DMS 273 treated with DMSO at 0.1 percent for 48 hours (cell line): ENCODE measurements at regions not wholly inside any gene's neighbourhood (a gene's known extent, or its start where the extent isn't known, plus 50 kb on each side); places are given as distances from the start of the nearest gene placed in this dataset.
"Not testable (repeated sequence)": the region's sequence is repeated elsewhere in the genome, so short reads cannot be mapped to it uniquely, and the experiment has no call there.

Experiments used
- DNase-seq: peaks from one replicate; lab custom pipeline; 2025; lab: John Stamatoyannopoulos, UW

DNA sequence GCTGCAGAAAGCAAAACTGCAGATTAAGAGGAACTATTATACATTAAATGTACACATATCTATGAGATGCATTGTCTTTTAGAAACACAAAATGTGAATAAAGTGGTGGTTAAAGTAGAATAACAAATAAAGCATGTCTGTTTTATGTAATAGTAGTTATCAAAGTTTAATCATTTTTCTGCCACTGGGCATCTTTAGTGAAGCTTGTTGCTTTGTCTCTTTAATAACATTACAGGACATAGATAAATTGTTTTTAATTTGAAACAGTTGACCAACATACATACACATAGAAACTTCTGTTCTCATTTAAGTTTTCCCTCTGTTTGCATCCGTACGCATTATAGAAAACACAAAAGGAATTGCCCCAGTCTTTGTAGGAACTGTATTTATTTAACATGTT is 1700.0 kb upstream of the ADGRL3 start:
- DNase-seq: no peak

DNA sequence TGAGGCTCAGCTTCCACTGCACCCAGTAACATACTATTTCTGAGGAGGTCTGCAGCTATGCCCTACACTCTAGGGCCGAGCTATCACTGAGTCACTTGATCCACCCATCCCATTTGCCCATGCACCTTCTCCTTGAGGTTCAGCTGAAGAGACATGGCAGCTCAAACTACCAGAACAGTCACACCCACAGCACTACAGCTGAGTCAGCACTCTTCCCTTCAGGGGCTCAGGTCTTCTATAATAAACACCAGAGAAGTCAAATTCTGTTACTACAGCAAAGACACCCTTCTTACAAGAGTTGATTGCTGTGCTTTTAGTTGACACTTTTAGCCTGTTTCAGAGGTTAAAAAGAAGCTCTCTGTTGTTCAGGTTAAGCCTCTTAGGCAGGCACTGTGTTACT is 1696.4 kb upstream of the ADGRL3 start:
- no peak for DNase-seq

DNA sequence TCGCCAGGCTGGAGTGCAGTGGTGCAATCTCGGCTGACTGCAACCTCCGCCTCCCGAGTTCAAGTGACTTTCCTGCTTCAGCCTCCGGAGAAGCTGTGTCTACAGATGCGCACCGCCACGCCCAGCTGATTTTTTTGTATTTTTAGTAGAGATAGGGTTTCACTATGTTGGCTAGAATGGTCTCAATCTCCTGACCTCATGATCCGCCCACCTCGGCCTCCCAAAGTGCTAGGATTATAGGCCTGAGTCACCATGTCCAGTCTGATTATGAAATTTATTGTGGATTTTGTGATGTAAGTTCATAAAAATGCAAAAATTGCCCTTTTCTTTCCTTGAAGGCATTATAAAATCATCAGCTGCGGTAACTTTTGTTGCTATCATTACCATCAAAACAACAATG is 1688.3 kb upstream of the ADGRL3 start:
- DNase-seq: not testable (repeated sequence)

DNA sequence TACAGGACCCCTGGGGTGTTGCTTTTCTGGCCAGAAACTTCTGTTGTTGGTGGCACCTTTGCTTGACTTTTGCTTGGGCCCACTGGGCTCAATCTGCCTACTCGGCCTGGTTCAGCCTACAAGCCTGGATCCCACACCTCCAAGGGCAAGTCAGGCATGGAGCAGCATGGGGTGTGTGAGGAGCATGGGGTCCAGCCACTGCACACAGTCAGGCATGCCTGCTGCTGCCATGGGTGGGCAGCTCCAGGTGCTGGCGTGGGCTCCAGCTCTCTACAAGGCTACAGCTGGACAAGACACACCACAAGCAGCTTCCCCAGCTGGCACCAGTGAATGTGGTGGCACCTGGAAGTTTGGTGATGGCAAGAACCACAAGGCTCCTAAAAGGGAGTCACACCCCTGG is 1683.1 kb upstream of the ADGRL3 start:
- no peak for DNase-seq

DNA sequence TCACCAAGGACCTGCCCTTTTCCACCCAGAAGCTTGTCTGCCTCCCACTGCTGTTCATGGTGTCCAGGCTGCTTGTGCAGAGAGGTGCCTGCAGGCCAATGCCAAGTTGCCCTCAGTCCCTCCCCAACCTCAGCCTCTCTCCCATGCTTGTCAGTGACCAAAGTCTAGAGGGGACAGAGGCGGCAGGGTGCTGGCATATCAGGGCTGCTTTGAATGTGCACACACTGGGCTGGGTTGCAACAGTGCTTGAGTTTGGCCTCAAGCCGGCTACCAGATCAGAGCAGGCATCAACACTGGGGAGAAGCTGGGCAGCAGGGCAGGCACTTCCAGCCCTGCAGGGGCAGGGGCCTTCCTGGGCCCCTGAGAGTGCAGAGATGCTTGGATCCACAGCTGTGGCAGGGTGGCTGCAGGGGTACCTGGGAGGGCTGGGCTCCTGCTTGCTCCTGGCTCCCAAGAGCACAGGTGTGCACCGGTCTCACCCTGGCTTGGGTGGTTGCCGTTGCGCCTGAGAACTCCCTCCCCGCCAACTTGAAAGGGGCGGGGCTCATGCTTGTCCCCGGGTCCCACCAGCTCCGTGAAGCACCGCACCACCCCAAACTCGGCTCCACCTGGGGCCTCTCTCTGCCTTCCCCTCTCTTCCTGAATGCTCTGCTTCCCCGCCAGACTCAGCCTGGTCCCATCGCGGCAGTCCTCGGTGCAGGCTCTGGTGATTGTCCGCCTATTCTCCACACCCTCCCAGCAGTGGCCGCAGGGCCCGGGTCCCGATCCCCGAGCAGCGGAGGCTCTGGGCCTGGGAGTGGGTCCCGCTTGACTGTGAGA is 1681.9 kb upstream of the ADGRL3 start:
- DNase-seq: no peak

DNA sequence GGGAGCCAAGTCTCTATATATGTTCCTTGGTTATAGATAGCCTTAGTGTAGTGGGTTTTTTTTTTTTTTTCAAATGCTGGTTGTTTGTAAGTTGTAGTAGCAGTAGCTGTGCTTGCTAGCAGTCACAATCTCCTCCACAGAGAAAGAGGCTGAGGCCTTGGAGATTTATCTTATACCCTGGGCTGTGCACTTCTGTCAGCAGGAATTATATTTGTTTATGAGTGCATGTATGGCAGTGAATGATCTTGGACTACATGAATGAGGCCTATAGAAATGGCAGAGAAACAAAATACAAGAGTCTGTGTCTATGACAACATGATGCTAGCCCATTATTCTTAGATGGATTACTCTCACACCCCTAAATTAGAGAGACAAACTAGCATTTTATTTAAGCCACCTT is 1674.2 kb upstream of the ADGRL3 start:
- DNase-seq: no peak

DNA sequence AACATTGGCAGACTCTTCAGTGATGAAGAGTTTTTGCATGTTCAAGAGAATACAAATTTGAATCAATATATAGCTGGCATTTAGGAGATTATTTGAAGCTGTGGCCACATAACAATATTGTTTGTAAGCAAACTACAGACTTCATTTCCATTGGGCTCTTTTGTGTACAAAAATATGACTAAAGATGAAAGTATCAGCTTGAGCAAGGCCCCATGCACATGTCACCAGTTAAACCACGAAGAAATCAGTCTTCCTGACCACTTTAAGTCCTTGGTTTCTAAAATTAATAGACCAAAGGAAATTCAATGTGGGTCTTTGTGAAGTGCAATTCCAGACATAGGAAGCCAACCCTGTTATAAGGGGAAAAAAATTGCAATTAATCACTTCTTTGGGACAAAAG is 1664.6 kb upstream of the ADGRL3 start:
- DNase-seq: no peak

DNA sequence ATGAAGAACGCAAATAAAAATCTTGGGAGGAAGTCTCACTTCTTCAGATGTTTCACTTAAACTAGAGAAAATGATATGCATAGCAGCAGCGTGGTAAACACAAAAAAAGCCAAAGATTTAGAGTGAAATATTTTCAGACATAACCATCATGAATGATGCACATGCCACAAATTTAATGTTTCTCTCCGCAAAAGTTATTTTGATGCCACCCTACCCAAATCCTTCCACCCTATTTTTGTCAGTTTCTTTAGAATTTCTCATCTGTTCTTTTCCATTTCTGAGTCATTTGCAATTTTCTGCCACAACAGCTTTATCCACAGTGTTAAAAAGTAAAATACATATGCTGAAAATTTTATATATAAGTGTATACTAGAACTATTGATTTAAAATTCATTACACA is 1663.7 kb upstream of the ADGRL3 start:
- no peak for DNase-seq

DNA sequence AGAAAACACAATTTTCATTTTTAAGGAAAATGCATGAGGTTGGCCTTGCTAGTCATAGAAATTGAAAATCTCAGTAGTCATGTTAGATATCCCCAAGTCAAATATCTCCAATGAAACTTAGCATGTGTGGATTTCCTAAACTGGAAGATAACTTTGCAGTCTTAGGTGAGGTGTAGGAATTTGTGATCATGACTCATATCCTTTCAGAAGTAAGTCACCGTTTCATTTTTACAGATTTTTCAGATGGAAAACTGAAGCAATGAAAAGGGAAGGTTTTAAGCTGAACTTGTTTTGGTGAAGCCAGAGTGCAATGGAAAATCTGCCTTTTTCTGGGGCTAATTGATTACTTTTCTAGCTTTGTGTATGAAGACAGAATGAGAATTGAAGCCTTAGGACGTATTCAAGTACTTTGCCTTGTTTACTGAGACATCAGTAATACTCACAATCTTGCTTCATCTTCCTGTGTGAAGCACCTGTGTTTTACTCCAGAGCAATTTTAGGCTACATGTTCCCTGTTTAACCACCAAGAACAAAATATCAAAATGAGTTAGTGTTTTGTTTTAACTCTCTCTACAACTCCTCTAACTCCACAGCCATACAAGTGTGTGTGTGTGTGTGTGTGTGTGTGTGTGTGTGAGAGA is 1662.8 kb upstream of the ADGRL3 start:
- DNase-seq: no peak

DNA sequence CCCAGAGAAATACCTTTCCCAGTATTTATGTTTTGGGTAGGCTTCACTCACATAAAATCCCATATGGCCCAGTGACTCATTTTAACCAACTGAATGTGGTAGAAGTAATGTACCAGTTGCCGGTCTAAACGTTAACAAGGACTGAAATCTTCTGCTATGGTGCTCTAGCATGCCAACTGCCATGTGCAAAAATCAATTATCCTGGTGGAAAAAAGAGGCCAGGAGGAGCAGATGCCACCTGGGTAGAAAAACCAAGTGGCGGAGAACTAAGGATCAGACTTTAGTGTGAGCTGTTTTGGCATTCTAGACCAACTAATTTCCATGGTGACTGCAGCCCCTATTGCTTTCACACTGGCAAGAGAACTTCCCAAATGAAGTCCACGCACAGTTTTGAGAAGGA is 1660.7 kb upstream of the ADGRL3 start:
- no peak for DNase-seq

DNA sequence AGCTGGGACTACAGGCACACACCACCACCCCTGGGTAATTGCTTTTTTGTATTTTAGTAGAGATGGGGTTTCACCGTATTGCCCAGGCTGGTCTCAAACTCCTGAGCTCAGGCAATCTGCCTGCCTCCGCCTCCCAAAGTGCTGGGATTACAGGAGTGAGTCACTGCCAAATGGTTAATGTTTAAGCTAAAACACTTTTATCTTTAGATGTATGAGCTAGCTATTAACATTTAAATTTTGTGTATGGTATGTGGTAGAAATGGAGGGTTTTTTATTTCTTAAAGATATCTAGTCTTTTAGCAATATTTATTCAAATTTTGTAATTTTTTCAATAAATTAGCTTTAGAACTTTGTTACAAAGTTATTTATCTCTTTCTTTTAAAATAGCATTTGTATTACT is 1659.8 kb upstream of the ADGRL3 start:
- no peak for DNase-seq

DNA sequence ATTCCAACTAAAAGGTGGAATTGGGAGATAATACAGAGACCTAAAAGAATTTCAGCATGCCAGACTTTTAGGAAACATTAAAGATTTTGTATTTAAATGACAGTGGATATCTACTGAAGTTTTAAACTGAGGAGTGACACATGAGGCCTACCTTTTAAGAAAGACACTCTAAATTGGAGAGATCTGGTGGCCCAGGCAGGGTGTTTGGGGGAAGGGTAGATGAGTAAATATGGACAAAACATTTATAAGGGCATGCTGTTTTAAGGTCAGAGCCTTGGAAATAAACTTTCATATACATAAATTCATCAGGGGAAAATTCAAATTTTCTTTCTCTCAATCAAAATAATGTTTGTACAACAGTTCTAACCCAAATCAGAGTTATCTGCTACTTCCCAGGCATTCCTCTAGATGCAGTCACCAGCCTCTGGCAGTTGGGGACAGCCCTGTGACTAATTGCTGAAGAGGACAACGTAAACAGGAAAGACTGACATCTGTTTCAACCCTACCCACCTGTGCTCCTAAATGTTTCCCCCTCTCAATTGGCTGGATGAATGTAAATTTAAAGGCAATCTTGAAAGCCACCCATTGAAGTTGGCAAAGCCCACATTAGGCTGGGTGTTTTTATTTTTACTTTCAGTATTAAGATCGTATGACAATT is 1646.9 kb upstream of the ADGRL3 start:
- DNase-seq: peak; percentile 32

DNA sequence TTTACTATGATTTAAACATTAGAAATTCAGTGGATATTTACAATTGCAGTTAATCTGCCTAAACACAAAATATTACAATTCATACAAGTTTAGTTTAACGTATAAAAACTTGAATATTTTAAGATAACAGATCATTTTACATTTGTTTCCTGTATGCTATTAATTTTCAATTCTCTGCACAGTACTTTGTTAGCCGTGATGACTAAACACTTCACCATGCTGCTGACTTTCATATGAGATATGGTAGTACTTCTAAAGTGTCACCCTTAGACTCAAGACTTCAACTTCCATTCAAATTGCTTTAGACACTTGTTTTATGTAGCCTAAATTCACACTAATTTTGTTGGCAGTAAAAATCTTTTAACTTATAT is 1646.4 kb upstream of the ADGRL3 start:
- peak; percentile 10 for DNase-seq

DNA sequence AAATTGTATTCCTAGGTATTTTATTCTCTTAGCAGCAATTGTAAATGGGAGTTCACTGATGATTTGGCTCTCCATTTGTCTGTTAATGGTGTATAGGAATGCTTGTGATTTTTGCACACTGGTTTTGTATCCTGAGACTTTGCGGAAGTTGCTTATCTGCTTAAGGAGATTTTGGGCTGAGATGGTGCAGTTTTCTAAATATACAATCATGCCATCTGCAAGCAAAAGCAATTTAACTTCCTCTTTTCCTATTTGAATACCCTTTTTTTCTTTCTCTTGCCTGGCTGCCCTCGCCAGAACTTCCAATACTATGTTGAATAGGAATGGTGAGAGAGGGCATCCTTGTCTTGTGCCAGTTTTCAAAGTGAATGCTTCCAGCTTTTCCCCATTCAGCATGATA is 1643.9 kb upstream of the ADGRL3 start:
- DNase-seq: not testable (repeated sequence)

DNA sequence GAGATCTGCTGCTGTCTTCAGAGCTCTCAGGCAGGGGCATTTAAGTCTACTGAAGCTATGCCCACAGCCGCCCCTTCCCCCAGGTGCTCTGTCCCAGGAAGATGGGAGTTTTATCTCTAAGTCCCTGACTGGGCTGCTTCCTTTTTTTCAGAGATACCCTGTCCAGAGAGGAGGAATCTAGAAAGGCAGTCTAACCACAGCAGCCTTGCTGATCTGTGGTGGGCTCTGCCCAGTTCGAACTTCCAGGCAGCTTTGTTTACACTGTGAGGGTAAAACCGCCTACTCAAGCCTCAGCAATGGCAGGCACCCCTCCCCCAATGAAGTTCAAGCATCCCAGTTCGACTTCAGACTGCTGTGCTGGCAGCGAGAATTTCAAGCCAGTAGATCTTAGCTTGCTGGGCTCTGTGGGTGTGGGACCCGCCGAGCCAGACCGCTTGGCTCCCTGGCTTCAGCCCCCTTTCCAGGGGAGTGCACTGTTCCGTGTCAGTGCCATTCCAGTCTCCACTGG is 1639.9 kb upstream of the ADGRL3 start:
- not testable (repeated sequence) for DNase-seq

DNA sequence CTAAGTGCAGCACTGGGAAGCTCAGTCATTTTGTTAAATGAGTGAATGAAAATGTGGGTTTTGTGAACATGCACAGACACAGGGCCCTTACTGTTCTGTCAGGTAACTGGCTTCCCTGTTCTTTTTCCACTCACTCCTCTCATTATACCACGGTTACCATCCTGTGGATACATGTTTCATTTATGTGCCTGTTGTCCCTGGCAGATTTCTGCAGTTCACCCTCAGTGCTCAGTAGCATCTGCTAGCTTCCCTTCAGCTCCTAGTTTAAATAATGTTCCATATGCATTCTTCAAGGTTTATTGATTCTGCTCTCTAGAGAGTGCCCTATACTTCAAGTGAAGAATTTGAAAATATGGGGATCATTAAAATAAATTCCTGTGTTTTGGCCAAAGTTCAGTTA is 1634.3 kb upstream of the ADGRL3 start:
- no peak for DNase-seq

DNA sequence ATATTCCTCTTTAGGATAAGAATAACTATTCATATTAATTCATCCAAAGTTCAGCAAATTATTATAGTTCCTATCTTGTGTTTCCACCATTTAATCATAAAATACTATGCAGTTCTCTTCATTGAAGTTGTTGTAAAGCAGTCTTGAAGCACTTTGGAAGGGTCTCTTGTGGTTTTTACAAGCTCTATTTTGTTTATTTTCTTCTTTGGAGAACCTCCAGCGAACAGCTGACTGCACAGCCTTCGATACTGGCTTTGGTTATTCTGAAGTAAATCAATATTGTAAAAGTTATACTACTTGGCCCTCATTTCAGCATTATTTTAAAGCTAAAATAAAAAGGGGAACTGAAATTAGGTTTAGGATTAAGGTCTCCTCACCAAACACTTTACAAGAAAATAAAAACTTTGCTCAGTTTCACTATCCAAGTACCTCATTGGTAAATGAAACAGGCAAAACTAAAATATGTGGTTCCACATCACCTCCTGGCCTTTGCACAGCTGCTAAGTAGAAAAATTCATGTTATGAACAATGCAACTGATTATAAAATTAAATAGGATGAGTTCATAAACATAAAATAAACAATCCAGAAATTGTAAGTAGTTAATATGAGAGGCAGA is 1629.2 kb upstream of the ADGRL3 start:
- DNase-seq: no peak

DNA sequence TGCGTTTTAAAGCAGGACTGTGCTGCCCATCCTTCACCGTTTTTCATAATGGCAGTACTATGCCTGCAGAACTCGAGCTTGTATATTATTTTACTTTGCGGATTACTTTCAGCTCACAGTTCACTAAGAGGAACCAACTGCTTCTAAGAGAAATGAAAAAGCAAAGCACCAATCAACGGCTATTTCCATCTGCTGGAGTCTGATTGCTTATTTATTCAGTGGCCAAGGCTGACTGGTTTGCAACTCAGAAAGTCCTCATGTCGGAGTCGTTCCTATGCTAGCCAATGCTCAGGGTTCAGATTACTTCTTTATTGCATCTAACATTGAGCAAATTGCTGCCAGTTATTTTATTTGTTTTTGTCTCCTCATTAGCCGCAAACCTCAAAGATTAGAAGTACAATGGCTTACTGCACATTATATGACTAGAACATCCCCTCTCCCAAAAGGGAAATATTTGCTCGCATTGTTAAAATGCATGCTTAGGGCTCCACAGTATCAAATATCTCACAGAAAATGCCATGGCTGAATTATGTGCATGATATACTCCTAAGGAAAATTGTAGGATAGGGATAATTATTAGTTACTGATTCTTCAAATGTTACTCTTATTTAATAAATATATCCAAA is 1628.2 kb upstream of the ADGRL3 start:
- no peak for DNase-seq

DNA sequence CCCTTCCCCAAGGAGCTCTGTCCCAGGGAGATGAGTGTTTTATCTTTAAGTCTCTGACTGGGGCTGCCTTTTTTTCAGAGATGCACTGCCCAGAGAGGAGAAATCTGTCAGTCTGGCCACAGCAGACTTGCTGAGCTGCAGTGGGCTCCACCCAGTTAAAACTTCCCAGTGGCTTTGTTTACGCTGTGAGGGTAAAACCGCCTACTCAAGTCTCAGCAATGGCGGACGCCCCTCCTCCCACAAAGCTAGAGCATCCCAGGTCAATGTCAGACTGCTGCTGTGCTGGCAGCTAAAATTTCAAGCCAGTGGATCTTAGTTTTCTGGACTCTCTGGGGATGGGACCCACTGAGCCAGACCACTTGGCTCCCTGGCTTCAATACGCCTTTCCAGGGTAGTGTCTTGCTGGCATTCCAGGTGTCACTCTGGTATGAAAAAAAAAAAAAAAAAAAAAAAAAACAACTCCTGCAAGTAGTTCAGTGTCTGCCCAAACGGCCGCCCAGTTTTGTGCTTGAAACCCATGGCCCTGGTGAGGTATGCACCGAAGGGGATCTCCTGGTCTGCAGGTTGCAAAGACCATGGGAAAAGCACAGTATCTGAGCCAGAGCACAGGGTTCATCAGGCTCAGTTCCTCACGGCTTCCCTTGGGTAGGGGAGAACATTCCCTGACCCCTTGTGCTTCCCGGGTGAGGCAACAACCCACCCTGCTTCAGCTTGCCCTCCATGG is 1616.1 kb upstream of the ADGRL3 start:
- DNase-seq: no peak

DNA sequence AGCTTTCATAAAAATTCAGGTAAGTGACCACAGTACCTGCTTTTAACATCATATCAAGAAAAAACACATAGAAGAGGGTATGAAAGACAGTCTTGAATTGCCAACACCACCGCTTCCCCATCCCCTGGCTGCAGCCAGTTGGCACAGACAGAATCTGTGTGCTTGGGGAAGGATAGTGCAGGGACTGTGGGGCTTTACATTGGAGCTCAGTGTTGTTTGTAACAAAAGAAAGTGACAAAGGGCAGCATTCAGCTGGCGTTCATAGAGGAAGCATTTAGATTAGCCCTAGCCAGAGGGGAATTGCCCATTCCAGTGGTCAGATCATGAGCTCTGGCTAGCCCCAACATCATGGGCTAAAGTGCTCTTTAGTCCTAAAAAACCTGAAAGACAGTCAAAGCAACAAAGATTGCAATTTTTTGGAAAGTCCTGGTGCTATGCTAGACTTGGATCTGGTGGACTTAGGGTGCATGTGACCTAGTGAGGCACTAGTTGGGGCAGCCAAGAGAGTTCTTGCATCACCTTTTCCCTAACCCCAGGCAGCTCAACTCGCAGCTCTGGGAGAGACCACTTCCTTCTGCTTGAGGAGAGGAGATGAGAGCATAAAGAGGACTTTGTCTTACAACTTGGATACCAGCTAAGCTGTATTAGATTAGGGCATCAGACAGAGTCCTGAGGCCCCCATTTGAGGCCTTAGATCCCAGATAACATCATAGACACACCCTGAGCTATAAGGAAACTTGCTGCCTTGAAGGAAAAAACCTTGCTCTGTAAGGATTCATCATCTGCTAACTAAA is 1602.4 kb upstream of the ADGRL3 start:
- no peak for DNase-seq

DNA sequence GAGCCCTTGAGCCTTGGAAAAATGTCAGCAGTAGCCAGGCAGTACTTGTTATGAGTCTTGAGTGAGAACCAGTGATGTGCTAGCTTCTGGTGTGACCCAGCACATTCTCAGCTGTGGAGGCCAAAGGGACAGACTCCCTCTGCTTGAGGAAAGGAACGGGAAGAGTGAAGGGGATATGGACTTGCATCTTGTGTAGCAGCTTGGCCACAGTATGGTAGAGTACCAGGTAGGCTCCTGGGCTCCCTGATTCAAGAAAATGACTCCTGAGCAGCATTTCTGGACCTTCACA is 1601.9 kb upstream of the ADGRL3 start:
- DNase-seq: no peak
